NCI-H524 treated with DMSO at 0.1 percent for 48 hours (cell line): ENCODE measurements at regions not wholly inside any gene's neighbourhood (a gene's known extent, or its start where the extent isn't known, plus 50 kb on each side); places are given as distances from the start of the nearest gene placed in this dataset.

Experiments used
- DNase-seq: peaks from one replicate; lab custom pipeline; 2025; lab: John Stamatoyannopoulos, UW

DNA sequence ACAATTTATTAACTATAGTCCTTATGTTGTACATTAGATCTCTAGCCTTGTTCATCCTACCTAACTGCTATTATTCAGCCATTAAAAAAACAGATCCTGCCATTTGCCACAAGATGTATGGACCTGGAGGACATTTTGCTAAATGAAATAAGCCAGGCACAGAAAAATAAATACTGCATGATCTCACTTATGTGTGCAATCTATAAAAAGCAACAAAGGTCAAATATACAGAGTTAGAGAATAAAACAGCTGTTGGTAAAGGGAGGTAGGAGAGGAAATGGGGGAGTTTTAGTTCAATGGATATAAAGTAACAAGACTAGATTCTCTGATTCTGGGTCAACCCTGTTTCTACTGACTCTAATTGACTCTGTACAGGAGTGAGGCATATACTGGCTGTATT lies 103.3 kb upstream of the FAM9C start:
- DNase-seq: no peak

DNA sequence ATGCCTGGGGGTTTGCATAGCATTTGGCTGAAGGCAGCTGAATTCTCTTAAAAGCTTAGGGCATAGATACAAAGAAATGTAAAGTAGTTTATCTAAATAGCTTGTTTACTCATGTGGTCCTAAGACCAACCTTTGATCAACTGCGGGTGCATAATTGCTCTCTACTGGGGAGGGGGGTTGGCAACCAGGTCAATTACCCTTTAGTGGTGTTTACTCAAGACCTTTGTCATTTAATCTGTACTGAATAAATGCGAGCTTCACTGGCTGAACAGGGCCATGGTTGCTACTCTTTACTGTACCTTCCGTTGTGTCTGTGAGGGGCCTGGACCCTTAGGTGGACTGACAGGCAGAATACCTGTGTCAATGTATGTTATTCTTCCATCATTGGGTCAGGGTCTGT lies 102.7 kb upstream of the FAM9C start:
- no peak for DNase-seq

DNA sequence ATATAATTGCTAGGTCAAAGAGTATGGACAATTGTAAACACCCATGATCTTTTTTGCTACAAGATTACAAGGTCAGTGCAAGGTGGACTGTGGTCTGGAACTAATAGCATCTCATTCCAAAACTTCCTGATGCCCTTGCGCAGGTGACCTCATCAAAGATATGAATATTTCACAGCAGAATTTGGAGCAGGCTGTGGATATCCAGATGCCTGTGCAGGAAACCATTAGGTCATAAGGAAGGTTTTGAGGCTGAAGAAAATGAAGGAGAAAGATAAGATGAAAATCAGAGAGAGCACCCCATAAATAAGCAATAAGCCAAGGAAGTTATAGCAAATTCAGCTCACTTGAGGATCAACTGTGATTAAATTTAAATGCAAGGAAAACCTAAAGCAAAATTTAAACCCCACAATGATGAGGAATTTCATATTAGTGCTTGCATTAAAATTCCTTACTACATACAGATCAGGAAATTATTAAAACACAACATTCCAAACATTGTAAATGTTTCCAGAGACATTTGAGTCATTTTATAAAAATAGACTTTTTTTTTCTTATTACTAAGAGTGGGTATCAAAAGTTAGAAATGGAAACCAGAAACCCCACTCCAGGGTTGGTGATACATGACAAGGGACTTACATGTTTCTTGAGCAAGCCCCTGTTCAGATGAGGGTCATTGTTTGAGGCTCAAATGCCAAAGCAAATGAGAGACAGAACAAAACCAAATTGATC lies 100.7 kb upstream of the FAM9C start:
- no peak for DNase-seq

DNA sequence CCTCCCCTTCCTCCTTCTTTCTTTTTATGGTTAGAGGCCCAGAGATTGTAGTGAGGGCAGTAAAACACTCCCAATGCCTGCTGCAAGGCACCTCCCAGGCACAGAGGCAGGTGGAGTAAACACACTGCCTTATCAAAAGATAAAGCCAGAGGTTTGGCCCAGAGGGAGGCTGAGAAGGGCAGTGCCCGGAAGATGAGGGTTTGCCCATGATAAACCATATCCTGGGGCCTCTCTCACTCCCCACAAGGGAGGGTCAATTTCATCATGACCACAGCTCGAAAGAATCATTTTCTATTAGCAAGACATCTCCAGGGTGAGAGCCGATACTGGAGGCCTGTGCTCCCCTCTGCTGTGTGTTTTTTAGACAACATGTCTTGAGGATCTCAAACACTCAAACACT lies 98.5 kb upstream of the FAM9C start:
- no peak for DNase-seq

- no peak for DNase-seq
Measured at GRCh38 chrX:13140007-13140406, 95.6 kb upstream of the FAM9C start.

GRCh38 chrX:13131396-13132137 lies 87.1 kb upstream of the FAM9C start:
- no peak for DNase-seq

GRCh38 chrX:13130816-13131215 lies 86.4 kb upstream of the FAM9C start:
- no peak for DNase-seq

DNA sequence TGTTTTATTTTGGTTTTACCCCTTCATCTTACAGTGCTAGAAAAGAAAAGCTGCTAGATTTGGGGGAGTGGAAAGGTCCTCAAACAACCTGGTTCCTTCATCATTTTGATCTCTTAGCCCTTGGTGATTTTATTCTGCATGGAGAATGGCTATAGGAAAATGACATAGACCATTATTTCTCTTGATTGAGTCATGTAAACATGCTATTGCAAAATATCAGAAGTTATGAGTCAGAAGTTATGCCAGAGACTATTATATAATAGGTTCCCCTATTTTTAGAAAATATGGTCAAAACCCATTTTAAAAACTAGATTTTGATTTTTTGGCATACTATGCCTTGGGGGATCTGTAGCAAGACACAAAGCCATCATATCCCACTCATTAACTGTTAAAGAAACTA lies 83.7 kb upstream of the FAM9C start:
- no peak for DNase-seq

GRCh38 chrX:13126775-13127174 lies 82.4 kb upstream of the FAM9C start:
- DNase-seq: no peak

- no peak for DNase-seq
Measured at GRCh38 chrX:13125188-13125587, 80.8 kb upstream of the FAM9C start.

DNA sequence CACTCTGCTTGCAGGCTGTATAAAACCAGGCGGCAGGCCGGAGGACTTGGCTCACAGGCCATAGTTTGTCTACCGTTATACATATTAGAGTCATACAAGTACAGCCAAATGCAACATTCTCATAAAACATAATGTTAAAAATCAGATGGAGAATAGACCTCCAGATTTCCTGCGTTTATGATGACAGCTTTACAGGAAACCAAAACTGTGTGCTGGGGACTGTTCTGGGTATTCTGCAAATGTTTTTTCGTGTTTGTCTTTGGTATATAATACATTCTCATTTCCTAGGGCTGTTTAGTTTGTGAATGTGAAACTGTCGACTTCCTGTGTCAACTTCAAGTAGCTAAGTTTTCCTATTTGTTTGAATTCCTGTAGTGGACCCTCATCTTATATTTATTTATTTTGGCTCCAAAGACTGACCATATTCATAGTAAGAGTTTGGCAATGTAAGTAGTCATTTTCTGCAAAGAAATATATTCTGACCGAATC lies 79.5 kb upstream of the FAM9C start:
- no peak for DNase-seq

DNA sequence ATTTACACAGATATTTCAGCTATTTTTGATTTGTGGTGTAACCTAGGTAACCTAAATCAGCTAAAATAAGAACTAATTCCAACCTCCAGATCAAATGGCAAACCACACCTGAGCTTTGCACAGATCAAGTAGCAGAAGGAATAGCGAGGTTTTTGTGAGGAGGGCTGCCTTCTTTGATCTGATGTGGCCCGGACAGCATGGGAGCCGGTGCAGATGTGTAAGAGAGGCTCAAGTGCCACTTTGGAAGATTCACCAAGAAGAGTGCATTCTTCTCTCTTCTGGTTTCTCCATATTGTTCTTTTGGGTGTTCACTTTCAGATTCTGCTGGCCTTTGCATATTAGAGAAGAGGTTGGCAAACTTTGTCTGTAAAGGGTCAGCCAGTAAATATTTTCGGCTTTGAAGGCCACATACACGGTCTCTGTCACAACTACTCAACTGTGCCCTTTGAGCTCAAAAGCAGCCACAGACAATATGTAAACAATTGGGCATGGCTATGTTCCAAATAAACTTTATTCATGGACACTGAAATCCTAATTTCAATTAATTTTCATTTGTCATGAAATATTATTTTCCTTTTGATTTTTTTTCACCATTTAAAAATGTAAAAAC lies 78.9 kb upstream of the FAM9C start:
- DNase-seq: no peak

DNA sequence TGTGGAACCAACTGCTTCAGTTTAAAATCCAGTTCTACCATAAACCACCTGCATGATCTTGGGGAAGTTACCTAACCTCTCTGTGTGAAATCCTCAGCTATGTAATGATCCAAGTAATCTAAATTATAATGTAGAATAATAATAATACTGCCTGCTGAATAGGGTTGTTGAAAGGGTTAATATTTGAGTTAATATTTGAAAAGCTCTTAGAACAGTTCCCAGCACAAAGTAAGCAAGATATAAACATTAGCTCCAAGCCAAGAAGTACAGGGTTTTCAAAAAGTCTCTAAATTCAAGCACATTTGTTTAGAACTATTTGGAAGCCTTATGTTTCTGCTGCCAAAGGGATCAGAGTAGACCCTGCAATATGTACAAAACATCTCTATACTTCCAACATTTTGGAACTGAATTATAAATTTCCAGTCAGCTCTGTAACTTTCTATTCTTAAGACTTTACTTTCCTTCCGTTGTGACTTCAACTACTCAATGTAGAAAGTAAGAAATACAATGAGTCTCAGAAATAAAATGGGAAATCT lies 76.7 kb upstream of the FAM9C start:
- no peak for DNase-seq

DNA sequence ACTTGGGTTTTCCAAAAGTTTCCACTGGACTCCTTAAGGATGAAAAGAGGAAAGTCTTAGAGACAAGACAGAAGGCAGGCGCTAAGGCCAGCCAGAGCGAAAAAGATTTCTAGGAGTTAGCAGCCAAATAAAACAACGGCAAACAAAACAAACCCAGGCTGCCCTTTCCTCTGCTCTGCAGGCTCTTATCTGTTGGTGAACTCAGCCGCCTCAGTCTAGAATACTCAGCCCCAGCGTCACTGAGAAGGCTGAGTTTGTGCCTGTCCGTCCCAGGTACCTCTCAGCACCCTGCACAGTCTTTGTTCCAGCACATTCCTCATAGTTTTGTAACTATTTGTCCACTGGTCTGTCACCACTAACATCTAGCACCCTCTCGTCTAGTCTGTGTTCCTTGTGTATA lies 75.6 kb upstream of the FAM9C start:
- DNase-seq: no peak

- no peak for DNase-seq
Measured at GRCh38 chrX:13119386-13119785, 75.0 kb upstream of the FAM9C start.

- DNase-seq: no peak
Measured at GRCh38 chrX:13115146-13115855, 70.9 kb upstream of the FAM9C start.

GRCh38 chrX:13112499-13112898 lies 68.1 kb upstream of the FAM9C start:
- DNase-seq: no peak

DNA sequence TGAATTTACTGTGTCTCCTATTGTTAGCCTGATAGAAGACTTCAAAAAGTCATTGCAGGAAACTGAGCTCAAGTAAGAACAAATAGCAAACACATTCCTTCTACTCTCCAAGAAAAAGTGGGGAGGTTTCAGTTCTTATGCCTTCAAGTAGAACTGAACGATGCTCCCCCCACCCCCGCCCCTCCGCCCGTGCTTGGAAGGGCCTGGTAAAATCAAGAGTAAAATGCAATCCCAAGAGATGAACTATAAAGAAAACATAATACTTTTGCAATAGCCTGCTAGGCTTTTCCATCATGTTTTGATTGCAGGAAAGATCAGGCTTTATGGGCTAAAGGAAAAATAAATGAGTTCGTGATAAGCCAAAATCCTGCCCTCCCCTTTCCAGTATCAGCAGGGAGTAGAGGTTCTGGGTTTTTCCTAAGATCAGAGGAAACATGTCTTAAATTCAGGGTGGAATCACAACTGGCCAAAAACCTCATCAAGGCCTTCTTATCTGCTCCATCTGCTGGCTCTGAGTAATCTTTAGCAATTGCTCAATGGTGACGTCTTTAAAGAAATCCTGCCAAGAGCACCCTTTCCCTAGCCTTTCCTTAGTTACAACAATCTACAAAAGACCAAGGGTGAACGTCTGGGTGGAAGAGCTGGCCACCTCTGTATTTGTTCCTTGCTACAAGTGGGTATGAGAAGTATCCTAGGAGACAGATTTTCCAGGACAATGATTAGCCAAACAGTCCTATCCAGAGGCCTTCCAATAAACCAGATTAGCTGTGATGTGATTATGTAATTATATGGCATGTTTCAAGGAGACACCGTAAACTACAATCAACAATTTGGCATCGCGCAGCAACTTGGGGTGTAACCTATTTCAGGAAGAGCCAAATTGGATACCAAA lies 66.3 kb upstream of the FAM9C start:
- DNase-seq: no peak

- DNase-seq: no peak
Measured at GRCh38 chrX:13109817-13110216, 65.4 kb upstream of the FAM9C start.

GRCh38 chrX:13103914-13104274 lies 59.5 kb upstream of the FAM9C start:
- no peak for DNase-seq

GRCh38 chrX:13103188-13103913 lies 58.9 kb upstream of the FAM9C start:
- DNase-seq: no peak
